Esophagus squamous epithelium (tissue), 4 donors: ENCODE measurements at regions not wholly inside any gene's neighbourhood (a gene's known extent, or its start where the extent isn't known, plus 50 kb on each side); places are given as distances from the start of the nearest gene placed in this dataset.

ENCODE experiments used
- CTCF ChIP-seq, 6 experiments: fragments of 450-650 bp in 4 of 6; fragments of 200-600 bp in 2 of 6; sonication (generic) in 2 of 6; IDR thresholded peaks; one replicate each; pipeline ENCODE4 v1.5.1; 2016 to 2019; ENCODE audit warnings: antibody characterized with exemption in 6 of 6, mild to moderate bottlenecking in 4 of 6, moderate library complexity in 4 of 6
- POLR2A ChIP-seq, 4 donors: fragments of 450-650 bp; IDR thresholded peaks; one replicate each; pipeline ENCODE4 v1.6.1; 2017; ENCODE audit warnings: antibody characterized with exemption in 4 of 4, mild to moderate bottlenecking in 4 of 4, moderate library complexity in 3 of 4

GRCh38 chr14:43778570-43778936 lies 728.5 kb downstream of the FSCB start:
- TF ChIP-seq CTCF (IDR thresholded peaks at IDR 0.05) (no peak), POLR2A (IDR thresholded peaks at IDR 0.05) (no peak)
